ENCODE measurements at regions not wholly inside any gene's neighbourhood (a gene's known extent, or its start where the extent isn't known, plus 50 kb on each side); places are given as distances from the start of the nearest gene placed in this dataset.

DNA sequence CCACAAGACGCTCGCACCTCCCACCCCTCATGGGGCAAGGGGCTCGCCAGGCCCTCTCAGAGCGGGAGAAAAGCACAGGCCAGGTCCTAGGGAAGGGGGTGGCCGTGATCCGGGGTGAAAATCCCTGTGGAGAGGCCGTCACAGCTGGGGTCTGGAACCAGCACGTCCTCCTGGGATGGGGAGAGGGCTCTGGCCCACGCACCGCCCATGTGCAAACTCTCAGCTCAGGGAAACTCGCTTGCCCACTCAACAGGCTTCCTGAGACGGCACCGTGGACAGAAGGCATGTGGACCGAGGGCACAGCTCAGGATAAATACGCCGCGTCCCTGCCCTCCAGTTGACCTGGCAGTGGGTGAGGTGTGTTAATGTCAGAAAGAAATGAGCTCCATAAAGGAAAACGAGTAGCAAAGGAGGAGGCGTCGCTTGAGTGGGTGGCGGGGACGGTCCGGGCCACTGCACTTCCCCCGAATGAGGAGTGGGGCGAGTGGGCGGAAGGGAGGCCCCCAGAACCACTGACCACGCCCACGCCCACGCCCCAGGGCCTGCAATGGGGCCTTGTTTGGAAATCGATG is 57.6 kb upstream of the GALNT9 start:
- Mint-ChIP-seq H3K9me3 (ENCODE audit: unreplicated experiment) (no peaks in the 10 kb centered on the region), H3K27ac (ENCODE audit: unreplicated experiment) (no peak overlapping the region), H3K4me1 (ENCODE audit: low read depth, unreplicated experiment) (no peaks in the 10 kb centered on the region), H3K4me3 (ENCODE audit: unreplicated experiment) (no peak overlapping the region), H3K27me3 (ENCODE audit: insufficient read depth, unreplicated experiment) (peaks cover 12% of the 10 kb centered on the region), H3K36me3 (ENCODE audit: insufficient read depth, unreplicated experiment) (no peaks in the 10 kb centered on the region)
- no peak for DNase-seq
- no peaks in the 10 kb centered on the region for H3K4me1 ChIP-seq
- H3K36me3 ChIP-seq (ENCODE audit: control insufficient read depth, insufficient read depth, low read length), result no peaks in the 10 kb centered on the region
- no peak overlapping the region for H3K4me3 ChIP-seq (ENCODE audit: low read depth, low read length)
- H3K27me3 ChIP-seq (replicated peaks; ENCODE audit: control insufficient read depth, insufficient read depth, low read length), result peaks cover 6% of the 10 kb centered on the region
- TF ChIP-seq, protein P1, sequence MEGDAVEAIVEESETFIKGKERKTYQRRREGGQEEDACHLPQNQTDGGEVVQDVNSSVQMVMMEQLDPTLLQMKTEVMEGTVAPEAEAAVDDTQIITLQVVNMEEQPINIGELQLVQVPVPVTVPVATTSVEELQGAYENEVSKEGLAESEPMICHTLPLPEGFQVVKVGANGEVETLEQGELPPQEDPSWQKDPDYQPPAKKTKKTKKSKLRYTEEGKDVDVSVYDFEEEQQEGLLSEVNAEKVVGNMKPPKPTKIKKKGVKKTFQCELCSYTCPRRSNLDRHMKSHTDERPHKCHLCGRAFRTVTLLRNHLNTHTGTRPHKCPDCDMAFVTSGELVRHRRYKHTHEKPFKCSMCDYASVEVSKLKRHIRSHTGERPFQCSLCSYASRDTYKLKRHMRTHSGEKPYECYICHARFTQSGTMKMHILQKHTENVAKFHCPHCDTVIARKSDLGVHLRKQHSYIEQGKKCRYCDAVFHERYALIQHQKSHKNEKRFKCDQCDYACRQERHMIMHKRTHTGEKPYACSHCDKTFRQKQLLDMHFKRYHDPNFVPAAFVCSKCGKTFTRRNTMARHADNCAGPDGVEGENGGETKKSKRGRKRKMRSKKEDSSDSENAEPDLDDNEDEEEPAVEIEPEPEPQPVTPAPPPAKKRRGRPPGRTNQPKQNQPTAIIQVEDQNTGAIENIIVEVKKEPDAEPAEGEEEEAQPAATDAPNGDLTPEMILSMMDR (IDR thresholded peaks at IDR 0.05; ENCODE audit: insufficient read depth in 1 of 2, low read depth in 1 of 2, low read length in 1 of 2, severe bottlenecking in 1 of 2, unreplicated experiment in 1 of 2), result no peak
- no peaks in the 10 kb centered on the region for H3K9me3 ChIP-seq
- CTCF ChIA-PET, result no interaction called here
- intact Hi-C loops (cut with micrococcal nuclease; ENCODE audit: unreplicated experiment), result no loop called here
- POLR2A ChIA-PET, result no interaction called here
- BruUV-seq (replicated peaks), result no TSS peak

DNA sequence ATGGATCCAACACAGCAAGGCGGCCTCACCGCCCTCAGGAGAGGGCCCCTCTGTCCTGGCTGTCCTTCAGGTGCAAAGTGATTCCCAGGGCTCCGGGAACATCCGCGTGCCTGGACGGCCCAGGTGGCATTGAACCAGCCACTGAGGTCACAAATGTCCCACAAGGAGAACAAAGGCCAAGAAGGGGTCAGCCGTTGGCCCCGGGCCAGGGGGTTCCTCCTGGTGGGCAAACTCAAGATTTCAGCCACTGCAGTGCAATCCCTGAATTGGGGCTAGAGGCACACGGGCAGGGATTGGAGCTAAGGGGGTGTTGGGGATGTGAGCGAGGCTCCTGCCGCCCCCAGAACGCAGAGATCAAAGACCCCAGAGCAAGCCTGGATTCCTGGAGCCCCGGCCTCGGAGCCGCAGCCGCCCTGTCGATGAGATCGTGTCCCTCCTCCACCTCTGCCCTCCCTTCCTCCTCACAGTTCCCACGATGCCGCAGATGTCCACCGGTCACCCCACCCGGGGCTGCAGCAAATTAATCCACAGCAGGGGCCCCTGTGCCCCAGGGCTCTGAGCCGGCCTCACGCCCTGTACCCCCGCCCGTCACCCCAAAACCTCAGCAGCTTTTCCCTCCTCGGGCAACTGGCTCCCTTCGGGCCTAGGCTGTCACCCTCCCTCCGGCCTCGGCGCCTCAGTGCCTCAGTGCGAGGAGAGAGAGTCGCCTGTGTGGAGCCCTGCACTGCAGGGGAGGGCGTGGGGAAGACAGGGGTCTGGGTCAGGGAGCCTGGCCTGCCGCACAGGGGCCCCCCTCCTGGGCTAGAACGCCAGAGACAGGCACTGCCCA is 56.7 kb upstream of the GALNT9 start:
- intact Hi-C loops (cut with micrococcal nuclease; ENCODE audit: unreplicated experiment), result no loop called here
- no peaks in the 10 kb centered on the region for H3K9me3 Mint-ChIP-seq (ENCODE audit: unreplicated experiment)
- Histone ChIP-seq H3K4me3 (ENCODE audit: low read depth, low read length) (no peak overlapping the region), H3K9me3 (no peaks in the 10 kb centered on the region), H3K36me3 (ENCODE audit: control insufficient read depth, insufficient read depth, low read length) (no peaks in the 10 kb centered on the region), H3K27me3 (replicated peaks; ENCODE audit: control insufficient read depth, insufficient read depth, low read length) (peaks cover 6% of the 10 kb centered on the region), H3K4me1 (no peaks in the 10 kb centered on the region)
- no peaks in the 10 kb centered on the region for H3K4me1 Mint-ChIP-seq (ENCODE audit: low read depth, unreplicated experiment)
- BruUV-seq (replicated peaks), result no TSS peak
- no peak for DNase-seq
- H3K27ac Mint-ChIP-seq (ENCODE audit: unreplicated experiment), result no peak overlapping the region
- no peaks in the 10 kb centered on the region for H3K36me3 Mint-ChIP-seq (ENCODE audit: insufficient read depth, unreplicated experiment)
- POLR2A ChIA-PET, result no interaction called here
- TF ChIP-seq, protein P1 (IDR thresholded peaks at IDR 0.05; ENCODE audit: insufficient read depth in 1 of 2, low read depth in 1 of 2, low read length in 1 of 2, severe bottlenecking in 1 of 2, unreplicated experiment in 1 of 2), result no peak
- H3K27me3 Mint-ChIP-seq (ENCODE audit: insufficient read depth, unreplicated experiment), result peaks cover 12% of the 10 kb centered on the region
- CTCF ChIA-PET, result no interaction called here
- no peak overlapping the region for H3K4me3 Mint-ChIP-seq (ENCODE audit: unreplicated experiment)

DNA sequence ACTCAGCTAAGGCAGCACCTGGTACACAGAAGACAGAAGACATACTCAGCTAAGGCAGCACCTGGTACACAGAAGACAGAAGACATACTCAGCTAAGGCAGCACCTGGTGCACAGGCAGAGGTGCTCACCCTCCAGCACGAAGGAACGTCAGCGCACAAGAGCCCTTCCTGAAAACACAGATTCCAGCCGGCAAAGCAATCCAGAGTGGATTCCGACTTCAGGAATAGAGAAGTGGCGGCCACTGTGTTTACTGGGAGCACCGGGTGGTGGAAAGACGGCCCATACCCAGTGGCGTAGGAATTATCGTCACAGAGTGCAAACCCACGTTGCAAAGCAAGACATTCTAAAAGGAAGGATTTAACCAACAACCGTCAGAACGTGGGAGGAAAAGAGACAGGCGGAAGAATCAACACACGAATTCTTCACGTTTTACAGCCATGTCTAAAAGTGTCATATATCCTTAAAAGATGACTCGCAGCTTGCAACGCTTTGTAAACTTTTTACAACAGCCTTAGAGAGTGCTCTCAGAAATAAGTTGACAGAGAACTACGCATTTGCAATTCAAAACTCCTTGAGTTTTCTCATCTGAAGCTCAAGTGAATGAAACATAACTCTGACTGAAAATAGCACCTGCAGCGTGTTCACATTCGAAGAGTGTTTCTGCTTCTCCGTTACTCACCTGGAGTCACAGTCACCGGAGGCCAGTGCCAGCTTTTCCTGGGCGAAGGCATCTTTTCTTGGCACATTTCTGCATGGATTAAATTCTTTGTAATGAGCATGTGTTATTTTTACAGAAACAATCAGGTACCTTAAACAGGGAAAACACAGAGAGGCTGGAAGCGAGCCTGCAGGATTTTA is 55.8 kb upstream of the GALNT9 start:
- Histone ChIP-seq H3K4me1 (no peaks in the 10 kb centered on the region), H3K9me3 (no peaks in the 10 kb centered on the region), H3K36me3 (ENCODE audit: control insufficient read depth, insufficient read depth, low read length) (no peaks in the 10 kb centered on the region), H3K4me3 (ENCODE audit: low read depth, low read length) (no peak overlapping the region), H3K27me3 (replicated peaks; ENCODE audit: control insufficient read depth, insufficient read depth, low read length) (peaks cover 9% of the 10 kb centered on the region)
- TF ChIP-seq, protein P1 (IDR thresholded peaks at IDR 0.05; ENCODE audit: insufficient read depth in 1 of 2, low read depth in 1 of 2, low read length in 1 of 2, severe bottlenecking in 1 of 2, unreplicated experiment in 1 of 2), result no peak
- Mint-ChIP-seq H3K27me3 (ENCODE audit: insufficient read depth, unreplicated experiment) (peaks cover 12% of the 10 kb centered on the region), H3K27ac (ENCODE audit: unreplicated experiment) (no peak overlapping the region), H3K4me3 (ENCODE audit: unreplicated experiment) (no peak overlapping the region), H3K36me3 (ENCODE audit: insufficient read depth, unreplicated experiment) (no peaks in the 10 kb centered on the region), H3K4me1 (ENCODE audit: low read depth, unreplicated experiment) (no peaks in the 10 kb centered on the region), H3K9me3 (ENCODE audit: unreplicated experiment) (no peaks in the 10 kb centered on the region)
- DNase-seq, result no peak
- intact Hi-C loops (cut with micrococcal nuclease; ENCODE audit: unreplicated experiment), result no loop called here
- CTCF ChIA-PET, result no interaction called here
- BruUV-seq (replicated peaks), result no TSS peak
- POLR2A ChIA-PET, result no interaction called here

Measured in Caco-2 (cell line).